ENCODE measurements at regions not wholly inside any gene's neighbourhood (a gene's known extent, or its start where the extent isn't known, plus 50 kb on each side); places are given as distances from the start of the nearest gene placed in this dataset.

DNA sequence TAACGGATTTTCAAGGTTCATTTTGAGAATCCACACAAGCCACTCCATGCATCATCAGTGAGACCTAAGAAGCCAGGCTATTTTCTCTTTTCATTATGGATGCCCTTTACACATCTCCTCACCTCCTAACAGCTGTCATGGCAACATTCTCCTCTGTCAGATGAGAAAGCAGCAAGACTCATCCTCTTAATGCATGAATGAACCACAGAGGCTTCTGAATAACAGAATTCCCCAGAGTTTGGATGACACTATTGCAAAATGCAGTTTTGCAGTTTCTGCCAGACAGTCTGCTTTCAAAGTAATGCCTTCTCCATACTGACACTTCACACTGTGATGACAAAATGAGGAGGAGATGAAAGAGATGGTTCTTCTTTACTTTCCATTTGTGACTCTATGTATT is 286.7 kb upstream of the GRIP1 start:
- no peak for TF ChIP-seq EZH2phosphoT487 (IDR thresholded peaks at IDR 0.05; ENCODE audit: borderline replicate concordance)
- TF ChIP-seq, protein P1, sequence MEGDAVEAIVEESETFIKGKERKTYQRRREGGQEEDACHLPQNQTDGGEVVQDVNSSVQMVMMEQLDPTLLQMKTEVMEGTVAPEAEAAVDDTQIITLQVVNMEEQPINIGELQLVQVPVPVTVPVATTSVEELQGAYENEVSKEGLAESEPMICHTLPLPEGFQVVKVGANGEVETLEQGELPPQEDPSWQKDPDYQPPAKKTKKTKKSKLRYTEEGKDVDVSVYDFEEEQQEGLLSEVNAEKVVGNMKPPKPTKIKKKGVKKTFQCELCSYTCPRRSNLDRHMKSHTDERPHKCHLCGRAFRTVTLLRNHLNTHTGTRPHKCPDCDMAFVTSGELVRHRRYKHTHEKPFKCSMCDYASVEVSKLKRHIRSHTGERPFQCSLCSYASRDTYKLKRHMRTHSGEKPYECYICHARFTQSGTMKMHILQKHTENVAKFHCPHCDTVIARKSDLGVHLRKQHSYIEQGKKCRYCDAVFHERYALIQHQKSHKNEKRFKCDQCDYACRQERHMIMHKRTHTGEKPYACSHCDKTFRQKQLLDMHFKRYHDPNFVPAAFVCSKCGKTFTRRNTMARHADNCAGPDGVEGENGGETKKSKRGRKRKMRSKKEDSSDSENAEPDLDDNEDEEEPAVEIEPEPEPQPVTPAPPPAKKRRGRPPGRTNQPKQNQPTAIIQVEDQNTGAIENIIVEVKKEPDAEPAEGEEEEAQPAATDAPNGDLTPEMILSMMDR (conservative IDR thresholded peaks at IDR 0.05; ENCODE audit: low read length): no peak
- Histone ChIP-seq H3K9me3 (ENCODE audit: insufficient read depth, low read depth, low read length) (no peaks in the 10 kb centered on the region), H3K4me2 (ENCODE audit: low read depth, low read length, poor library complexity, severe bottlenecking) (no peak overlapping the region), H3K79me2 (ENCODE audit: insufficient read depth, low read length) (no peaks in the 10 kb centered on the region), H3K4me1 (ENCODE audit: insufficient read depth, low read length, poor library complexity, severe bottlenecking) (peaks cover 6% of the 10 kb centered on the region), H3K9me2 (replicated peaks; ENCODE audit: low read depth, low read length) (no peaks in the 10 kb centered on the region), H3K4me3 (ENCODE audit: low read length, poor library complexity, severe bottlenecking) (no peak overlapping the region), H4K20me1 (ENCODE audit: insufficient read depth, low read length, poor library complexity, severe bottlenecking) (no peaks in the 10 kb centered on the region), H3K9ac (ENCODE audit: low read depth, low read length, poor library complexity, severe bottlenecking) (no peak overlapping the region), H3K36me3 (ENCODE audit: insufficient read depth, low read length) (no peaks in the 10 kb centered on the region), H3F3A (ENCODE audit: low read depth) (no peaks in the 10 kb centered on the region), H2AFZ (ENCODE audit: low read length) (no peak overlapping the region), H3K27me3 (ENCODE audit: insufficient read depth, low read length, poor library complexity, severe bottlenecking) (peaks cover 52% of the 10 kb centered on the region)

DNA sequence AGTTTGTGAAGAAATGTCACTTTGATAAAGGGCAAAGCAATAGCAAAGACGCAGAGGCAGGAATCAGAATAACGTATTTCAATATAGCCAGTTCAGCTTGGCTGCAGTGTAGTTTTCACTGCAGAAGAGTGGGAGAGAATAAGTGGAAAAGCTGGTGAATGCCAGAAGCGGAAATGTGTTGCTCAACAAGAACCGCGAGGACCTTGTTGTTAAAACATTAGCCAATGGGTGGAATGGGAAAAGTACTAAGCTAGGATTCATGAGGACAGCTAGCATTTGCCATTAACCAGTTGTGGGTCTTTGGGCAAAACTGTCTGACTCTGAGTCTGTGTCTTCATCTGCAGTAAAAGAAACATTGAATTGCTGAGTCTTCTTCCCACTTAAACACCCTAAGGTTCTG is 292.9 kb upstream of the GRIP1 start:
- Histone ChIP-seq H3K27me3 (ENCODE audit: insufficient read depth, low read length, poor library complexity, severe bottlenecking) (peaks cover 18% of the 10 kb centered on the region), H2AFZ (ENCODE audit: low read length) (no peak overlapping the region), H3K4me2 (ENCODE audit: low read depth, low read length, poor library complexity, severe bottlenecking) (no peak overlapping the region), H3K36me3 (ENCODE audit: insufficient read depth, low read length) (no peaks in the 10 kb centered on the region), H3F3A (ENCODE audit: low read depth) (no peaks in the 10 kb centered on the region), H3K4me3 (ENCODE audit: low read length, poor library complexity, severe bottlenecking) (no peak overlapping the region), H3K9ac (ENCODE audit: low read depth, low read length, poor library complexity, severe bottlenecking) (no peak overlapping the region), H3K79me2 (ENCODE audit: insufficient read depth, low read length) (no peaks in the 10 kb centered on the region), H4K20me1 (ENCODE audit: insufficient read depth, low read length, poor library complexity, severe bottlenecking) (no peaks in the 10 kb centered on the region), H3K9me2 (replicated peaks; ENCODE audit: low read depth, low read length) (no peaks in the 10 kb centered on the region), H3K9me3 (ENCODE audit: insufficient read depth, low read depth, low read length) (no peaks in the 10 kb centered on the region), H3K4me1 (ENCODE audit: insufficient read depth, low read length, poor library complexity, severe bottlenecking) (no peaks in the 10 kb centered on the region)
- TF ChIP-seq EZH2phosphoT487 (IDR thresholded peaks at IDR 0.05; ENCODE audit: borderline replicate concordance): no peak
- TF ChIP-seq, protein P1 (conservative IDR thresholded peaks at IDR 0.05; ENCODE audit: low read length): no peak

DNA sequence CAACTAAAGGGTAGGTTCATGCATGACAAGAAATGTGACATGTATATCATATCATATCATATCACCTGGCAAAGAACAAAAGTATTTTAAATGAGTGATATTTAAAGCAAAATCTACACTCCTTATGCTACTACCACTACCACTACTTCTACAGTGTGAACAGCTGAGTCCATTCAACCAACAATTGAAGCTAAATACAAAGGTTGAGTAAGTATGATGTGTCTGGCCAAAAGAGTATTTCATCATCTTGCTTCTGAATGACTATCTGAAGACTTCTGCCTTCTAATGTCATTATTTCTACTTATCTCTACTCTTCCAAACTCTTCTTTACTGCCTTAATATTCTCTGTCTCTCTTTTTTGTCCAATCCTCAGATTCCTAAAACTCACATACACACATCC is 292.6 kb upstream of the CAND1 start:
- no peaks in the 10 kb centered on the region for H3K36me3 ChIP-seq (ENCODE audit: insufficient read depth, low read length)
- TF ChIP-seq EZH2phosphoT487 (IDR thresholded peaks at IDR 0.05; ENCODE audit: borderline replicate concordance): no peak
- TF ChIP-seq, protein P1 (conservative IDR thresholded peaks at IDR 0.05; ENCODE audit: low read length): no peak
- H4K20me1 ChIP-seq (ENCODE audit: insufficient read depth, low read length, poor library complexity, severe bottlenecking): no peaks in the 10 kb centered on the region
- no peak overlapping the region for H3K4me3 ChIP-seq (ENCODE audit: low read length, poor library complexity, severe bottlenecking)
- H3K9me2 ChIP-seq (replicated peaks; ENCODE audit: low read depth, low read length): no peaks in the 10 kb centered on the region
- no peaks in the 10 kb centered on the region for H3K9me3 ChIP-seq (ENCODE audit: insufficient read depth, low read depth, low read length)
- H3K4me2 ChIP-seq (ENCODE audit: low read depth, low read length, poor library complexity, severe bottlenecking): no peak overlapping the region
- H3K9ac ChIP-seq (ENCODE audit: low read depth, low read length, poor library complexity, severe bottlenecking): no peak overlapping the region
- H3K27me3 ChIP-seq (ENCODE audit: insufficient read depth, low read length, poor library complexity, severe bottlenecking): no peaks in the 10 kb centered on the region
- H3F3A ChIP-seq (ENCODE audit: low read depth): no peaks in the 10 kb centered on the region
- no peak overlapping the region for H2AFZ ChIP-seq (ENCODE audit: low read length)
- no peaks in the 10 kb centered on the region for H3K79me2 ChIP-seq (ENCODE audit: insufficient read depth, low read length)
- H3K4me1 ChIP-seq (ENCODE audit: insufficient read depth, low read length, poor library complexity, severe bottlenecking): no peaks in the 10 kb centered on the region

Measured in Loucy (cell line).